ENCODE measurements at regions not wholly inside any gene's neighbourhood (a gene's known extent, or its start where the extent isn't known, plus 50 kb on each side); places are given as distances from the start of the nearest gene placed in this dataset.

DNA sequence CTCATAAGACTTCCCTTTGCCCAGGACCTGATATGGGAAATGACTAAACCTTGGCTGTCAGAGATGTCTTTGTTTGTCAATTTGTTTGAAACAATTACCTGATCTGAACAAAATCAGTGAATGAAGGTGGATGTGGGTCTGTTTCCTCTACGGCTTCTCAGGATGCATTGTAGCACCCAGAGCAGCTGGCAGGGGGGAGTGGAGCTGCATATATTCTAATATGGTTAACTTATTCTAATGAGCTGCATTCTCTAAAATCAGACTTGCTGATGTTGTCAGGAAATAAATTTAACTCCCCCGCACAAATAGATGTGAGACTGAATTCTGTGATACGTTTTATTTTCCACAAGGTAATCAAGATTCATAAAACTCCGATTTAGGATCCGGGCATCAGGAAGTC lies 665.4 kb downstream of the MAT2B start:
- DNase-seq (ENCODE audit: extremely low spot score): no peak
- ChIA-PET POLR2A (no interaction called here), CTCF (no interaction called here)
- TF ChIP-seq, protein P1, sequence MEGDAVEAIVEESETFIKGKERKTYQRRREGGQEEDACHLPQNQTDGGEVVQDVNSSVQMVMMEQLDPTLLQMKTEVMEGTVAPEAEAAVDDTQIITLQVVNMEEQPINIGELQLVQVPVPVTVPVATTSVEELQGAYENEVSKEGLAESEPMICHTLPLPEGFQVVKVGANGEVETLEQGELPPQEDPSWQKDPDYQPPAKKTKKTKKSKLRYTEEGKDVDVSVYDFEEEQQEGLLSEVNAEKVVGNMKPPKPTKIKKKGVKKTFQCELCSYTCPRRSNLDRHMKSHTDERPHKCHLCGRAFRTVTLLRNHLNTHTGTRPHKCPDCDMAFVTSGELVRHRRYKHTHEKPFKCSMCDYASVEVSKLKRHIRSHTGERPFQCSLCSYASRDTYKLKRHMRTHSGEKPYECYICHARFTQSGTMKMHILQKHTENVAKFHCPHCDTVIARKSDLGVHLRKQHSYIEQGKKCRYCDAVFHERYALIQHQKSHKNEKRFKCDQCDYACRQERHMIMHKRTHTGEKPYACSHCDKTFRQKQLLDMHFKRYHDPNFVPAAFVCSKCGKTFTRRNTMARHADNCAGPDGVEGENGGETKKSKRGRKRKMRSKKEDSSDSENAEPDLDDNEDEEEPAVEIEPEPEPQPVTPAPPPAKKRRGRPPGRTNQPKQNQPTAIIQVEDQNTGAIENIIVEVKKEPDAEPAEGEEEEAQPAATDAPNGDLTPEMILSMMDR (IDR thresholded peaks at IDR 0.05; ENCODE audit: control extremely low read depth, extremely low read depth, low read depth, missing control alignments): no peak

DNA sequence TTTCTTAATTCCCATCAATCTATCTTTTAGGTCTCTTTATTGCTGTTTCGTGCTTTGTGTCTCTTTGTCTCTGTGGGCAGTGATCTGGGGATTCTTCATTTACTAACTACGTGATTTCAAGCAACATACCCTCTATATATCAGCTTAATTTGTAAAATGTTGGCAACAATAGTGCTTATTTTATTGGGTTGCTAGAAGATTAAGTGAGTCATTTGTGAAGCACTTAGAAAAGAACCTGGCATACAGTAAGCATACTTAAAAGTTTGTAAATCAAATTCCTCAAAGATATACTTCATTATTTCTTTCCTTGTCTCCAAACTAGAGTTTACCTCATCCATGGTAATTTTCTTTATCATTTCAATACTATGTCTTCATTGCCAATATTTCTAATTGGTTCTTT lies 669.7 kb downstream of the MAT2B start:
- POLR2A ChIA-PET: no interaction called here
- CTCF ChIA-PET: no interaction called here
- no peak for DNase-seq (ENCODE audit: extremely low spot score)
- TF ChIP-seq, protein P1 (IDR thresholded peaks at IDR 0.05; ENCODE audit: control extremely low read depth, extremely low read depth, low read depth, missing control alignments): no peak

DNA sequence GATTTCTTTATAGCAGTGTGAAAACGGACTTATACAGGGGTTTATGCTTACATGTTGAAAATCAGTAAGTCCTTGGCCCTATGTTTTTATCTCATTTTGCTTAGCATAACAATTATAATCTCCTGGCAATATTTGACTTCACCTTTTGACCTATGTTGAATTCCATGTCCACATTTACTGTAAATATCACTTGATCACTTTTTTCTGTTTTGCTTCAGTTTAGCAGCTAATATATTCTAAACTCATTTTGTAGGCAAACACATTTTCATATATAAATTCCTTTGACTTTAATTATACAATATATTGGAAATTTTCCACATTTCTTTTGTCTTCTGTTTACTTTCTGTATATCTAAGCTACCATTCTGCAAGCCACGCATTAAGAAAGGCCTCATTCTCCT lies 674.0 kb downstream of the MAT2B start:
- CTCF ChIA-PET: no interaction called here
- TF ChIP-seq, protein P1 (IDR thresholded peaks at IDR 0.05; ENCODE audit: control extremely low read depth, extremely low read depth, low read depth, missing control alignments): no peak
- no peak for DNase-seq (ENCODE audit: extremely low spot score)
- POLR2A ChIA-PET: no interaction called here

DNA sequence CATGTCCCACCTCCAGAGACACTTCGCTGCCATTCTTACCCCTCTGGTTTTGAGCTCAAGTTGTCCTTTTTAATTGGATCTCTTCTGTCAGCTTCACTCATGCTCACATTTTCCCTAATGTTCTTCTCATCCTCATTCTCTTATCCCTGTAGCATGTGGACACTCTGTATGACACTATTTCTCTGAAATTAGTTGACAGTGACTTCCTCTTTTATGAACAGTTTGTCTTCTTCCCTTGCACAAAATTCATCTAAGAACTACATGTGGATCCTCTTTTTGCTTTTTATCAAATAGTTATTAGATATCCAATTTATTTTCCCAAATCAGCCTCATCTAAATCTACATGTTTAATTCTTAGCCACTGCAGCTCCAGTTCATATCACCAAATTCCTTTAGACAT lies 676.2 kb downstream of the MAT2B start:
- POLR2A ChIA-PET: no interaction called here
- TF ChIP-seq, protein P1 (IDR thresholded peaks at IDR 0.05; ENCODE audit: control extremely low read depth, extremely low read depth, low read depth, missing control alignments): no peak
- no peak for DNase-seq (ENCODE audit: extremely low spot score)
- CTCF ChIA-PET: interaction anchor here (1.3 kb wide), 1 partner anchor 119 kb away, joined by 3 read pairs; no protein-coding TSS in a partner anchor

DNA sequence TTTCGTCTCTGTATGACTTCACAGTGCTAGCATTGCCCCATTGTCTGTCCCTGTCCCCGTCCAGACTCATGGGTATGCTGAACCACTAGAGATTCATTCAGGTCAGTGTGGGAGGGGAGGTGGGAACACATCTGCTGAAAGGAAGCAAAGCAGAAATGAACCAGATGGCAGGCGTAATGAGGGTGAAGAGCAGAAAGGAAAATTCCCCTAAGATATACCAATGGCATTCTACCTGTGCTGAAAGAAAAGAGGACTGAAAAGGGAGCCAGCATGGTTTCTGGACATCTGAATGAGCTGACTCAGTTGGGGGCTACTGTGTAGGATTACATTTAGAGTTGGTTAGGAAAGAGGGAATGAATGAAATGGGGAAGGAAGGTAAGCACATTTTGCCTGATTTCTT lies 678.7 kb downstream of the MAT2B start:
- DNase-seq (ENCODE audit: extremely low spot score): no peak

DNA sequence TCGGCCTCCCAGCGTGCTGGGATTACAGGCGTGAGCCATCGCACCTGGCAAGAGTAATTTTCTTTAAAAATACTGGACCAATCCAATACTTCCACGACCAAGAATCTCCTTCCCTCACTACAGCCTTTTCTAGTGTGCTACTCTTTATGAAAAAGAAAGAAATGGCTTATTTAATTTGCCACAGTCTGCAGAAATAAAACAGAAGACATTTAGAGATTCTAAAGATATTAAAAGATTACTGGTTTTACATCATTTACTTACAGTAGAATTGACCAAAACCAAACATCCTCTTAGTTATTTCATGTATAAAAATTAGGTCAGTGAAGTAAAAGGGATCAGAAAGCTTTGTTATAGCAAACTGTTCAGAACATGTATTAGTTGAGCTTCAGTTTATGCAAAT lies 679.6 kb downstream of the MAT2B start:
- DNase-seq (ENCODE audit: extremely low spot score): no peak
- CTCF ChIA-PET: no interaction called here
- TF ChIP-seq, protein P1 (IDR thresholded peaks at IDR 0.05; ENCODE audit: control extremely low read depth, extremely low read depth, low read depth, missing control alignments): no peak
- POLR2A ChIA-PET: no interaction called here

More for the DNA sequence above, 678.7 kb downstream of the MAT2B start:
- ChIA-PET CTCF (no interaction called here), POLR2A (no interaction called here)
- TF ChIP-seq, protein P1 (IDR thresholded peaks at IDR 0.05; ENCODE audit: control extremely low read depth, extremely low read depth, low read depth, missing control alignments): no peak

DNA sequence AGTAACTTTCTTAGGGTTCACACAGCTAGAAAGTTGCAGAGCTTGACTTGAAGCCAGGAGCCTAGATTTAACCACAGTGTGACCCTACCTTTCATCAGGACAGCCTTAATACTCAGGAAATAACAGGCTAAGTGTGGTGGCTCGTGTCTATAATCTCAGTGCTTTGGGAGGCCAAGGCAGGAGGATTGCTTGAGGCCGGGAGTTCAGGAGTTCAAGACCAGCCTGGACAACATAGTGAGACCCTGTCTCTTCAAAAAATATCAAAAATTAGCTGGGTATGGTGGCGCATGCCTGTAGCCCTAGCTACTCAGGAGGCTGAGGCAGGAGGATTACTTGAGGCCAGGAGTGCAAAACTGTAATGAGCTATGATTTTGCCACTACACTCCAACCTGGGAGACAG lies 681.1 kb downstream of the MAT2B start:
- POLR2A ChIA-PET: interaction anchor here (0.6 kb wide), 1 partner anchor 51 kb away, joined by 8 read pairs; no protein-coding TSS in a partner anchor
- TF ChIP-seq, protein P1 (IDR thresholded peaks at IDR 0.05; ENCODE audit: control extremely low read depth, extremely low read depth, low read depth, missing control alignments): no peak
- CTCF ChIA-PET: no interaction called here
- DNase-seq (ENCODE audit: extremely low spot score): no peak

Data from GM10248 (cell line).